IMR-90 (cell line): ENCODE measurements at regions not wholly inside any gene's neighbourhood (a gene's known extent, or its start where the extent isn't known, plus 50 kb on each side); places are given as distances from the start of the nearest gene placed in this dataset.

Experiments used
- ATAC-seq: fragments of 200-7000 bp; cut with Tn5 transposase; 2 replicates; pipeline ENCODE4 v1.9.1; 2020; ENCODE audit warnings: low read depth, mild to moderate bottlenecking, moderate library complexity
- BruUV-seq: library from RNA; stranded (reverse); fragments of 400-500 nt; replicated peaks from 2 replicates; lab custom pipeline; 2021; lab: Mats Ljungman, UMichigan
- CTCF ChIA-PET: fragments of 300-600 bp; formaldehyde crosslinking; extraction: SDS; loops from one replicate; lab custom pipeline; 2021; ENCODE audit warnings: antibody characterized with exemption; lab: Yijun Ruan, JAX
- POLR2A ChIA-PET: fragments of 300-600 bp; sonication (Branson Sonifier 250); formaldehyde crosslinking; loops from one replicate; lab custom pipeline; 2022; ENCODE audit warnings: antibody characterized with exemption; ENCODE audit not compliant: unreplicated experiment; lab: Charles Lee
- DNase-seq: peaks from one replicate; pipeline ENCODE4 v3.0.0; 2013
- H2AFZ ChIP-seq: replicated peaks from 2 replicates; pipeline ENCODE3; 2013; ENCODE audit warnings: low read length, mild to moderate bottlenecking; ENCODE audit not compliant: poor library complexity
- H2AK5ac ChIP-seq: 2 replicates; pipeline ENCODE4 v1.6.1; 2013; ENCODE audit warnings: low read depth, low read length, inconsistent platforms
- H2AK9ac ChIP-seq: replicated peaks from 2 replicates; pipeline ENCODE3; 2013; ENCODE audit warnings: mild to moderate bottlenecking, low read depth, low read length, moderate library complexity; ENCODE audit not compliant: poor library complexity
- H2BK120ac ChIP-seq: 2 replicates; pipeline ENCODE4 v1.6.1; 2013; ENCODE audit warnings: low read depth, low read length, inconsistent platforms
- H2BK15ac ChIP-seq: 3 replicates; pipeline ENCODE4 v1.6.1; 2013; ENCODE audit warnings: low read depth, low read length, inconsistent platforms
- H2BK20ac ChIP-seq: 2 replicates; pipeline ENCODE4 v1.6.1; 2013; ENCODE audit warnings: low read depth, mild to moderate bottlenecking, inconsistent platforms, low read length, moderate library complexity
- H2BK5ac ChIP-seq: 2 replicates; pipeline ENCODE4 v1.6.1; 2013; ENCODE audit warnings: mild to moderate bottlenecking, low read depth, low read length, inconsistent platforms; ENCODE audit not compliant: poor library complexity, severe bottlenecking
- H3K14ac ChIP-seq: replicated peaks from 2 replicates; pipeline ENCODE4 v1.6.1; 2013; ENCODE audit warnings: low read depth, low read length, inconsistent platforms
- H3K18ac ChIP-seq: 2 replicates; pipeline ENCODE4 v1.6.1; 2013; ENCODE audit warnings: low read depth, low read length, control low read depth
- H3K23ac ChIP-seq: 2 replicates; pipeline ENCODE4 v1.6.1; 2013; ENCODE audit warnings: low read depth, low read length, inconsistent platforms
- H3K27ac ChIP-seq: 2 replicates; pipeline ENCODE4 v1.5.1; 2013; ENCODE audit warnings: mild to moderate bottlenecking, control low read depth, low read length; ENCODE audit not compliant: insufficient read depth
- H3K27me3 ChIP-seq: 2 replicates; pipeline ENCODE4 v1.6.1; 2013; ENCODE audit warnings: low read length; ENCODE audit not compliant: control insufficient read depth, insufficient read depth
- H3K36me3 ChIP-seq: 2 replicates; pipeline ENCODE4 v1.6.1; 2013; ENCODE audit warnings: low read length, mixed read lengths; ENCODE audit not compliant: control insufficient read depth, insufficient read depth
- H3K4ac ChIP-seq: 2 replicates; pipeline ENCODE4 v1.6.1; 2013; ENCODE audit warnings: low read depth, low read length, inconsistent platforms
- H3K4me1 ChIP-seq: 2 replicates; pipeline ENCODE4 v1.6.1; 2013; ENCODE audit warnings: low read length, mixed read lengths; ENCODE audit not compliant: control insufficient read depth, insufficient read depth
- H3K4me2 ChIP-seq: 2 replicates; pipeline ENCODE4 v1.6.1; 2013; ENCODE audit warnings: low read depth, mild to moderate bottlenecking, control low read depth, low read length, moderate library complexity
- H3K4me3 ChIP-seq: 2 replicates; pipeline ENCODE4 v1.5.1; 2013; ENCODE audit warnings: low read depth, mild to moderate bottlenecking, control low read depth, low read length, moderate library complexity; ENCODE audit not compliant: insufficient read depth
- H3K56ac ChIP-seq: 2 replicates; pipeline ENCODE4 v1.6.1; 2013; ENCODE audit warnings: low read length, inconsistent platforms; ENCODE audit not compliant: insufficient read depth; ENCODE audit errors: extremely low read depth
- H3K79me1 ChIP-seq, 2 experiments: 2 replicates each; pipeline ENCODE4 v1.6.1; 2013; ENCODE audit warnings: low read length in 2 of 2, inconsistent platforms in 1 of 2, low read depth in 1 of 2
- H3K9ac ChIP-seq: 2 replicates; pipeline ENCODE4 v1.6.1; 2013; ENCODE audit warnings: low read depth, low read length, control low read depth
- H3K9me1 ChIP-seq: 2 replicates; pipeline ENCODE4 v1.6.1; 2013; ENCODE audit warnings: low read length, inconsistent platforms; ENCODE audit not compliant: insufficient read depth
- H3K9me3 ChIP-seq: 2 replicates; pipeline ENCODE4 v1.6.1; 2013; ENCODE audit warnings: low read length; ENCODE audit not compliant: control insufficient read depth, insufficient read depth
- H4K20me1 ChIP-seq: 2 replicates; pipeline ENCODE4 v1.6.1; 2013; ENCODE audit warnings: low read length, inconsistent platforms; ENCODE audit not compliant: insufficient read depth
- H4K5ac ChIP-seq: 2 replicates; pipeline ENCODE4 v1.6.1; 2013; ENCODE audit warnings: mild to moderate bottlenecking, low read depth, low read length, control low read depth
- H4K8ac ChIP-seq, 2 experiments: 2 replicates each; pipeline ENCODE4 v1.6.1; 2013; ENCODE audit warnings: low read depth in 2 of 2, low read length in 2 of 2, control low read depth in 1 of 2, inconsistent platforms in 1 of 2
- H4K91ac ChIP-seq: 2 replicates; pipeline ENCODE4 v1.6.1; 2013; ENCODE audit warnings: low read depth, low read length, inconsistent platforms; ENCODE audit not compliant: insufficient read depth
- BHLHE40 ChIP-seq: fragments of 150-350 bp; IDR thresholded peaks from 2 replicates; pipeline ENCODE4 v1.6.1; 2016; ENCODE audit warnings: mild to moderate bottlenecking, low read depth, low read length
- CEBPB ChIP-seq: IDR thresholded peaks from 2 replicates; pipeline ENCODE4 v1.6.1; 2012; ENCODE audit warnings: low read depth, low read length, improper control_type of control experiment
- MAFK ChIP-seq: IDR thresholded peaks from 2 replicates; pipeline ENCODE4 v1.6.1; 2012; ENCODE audit warnings: low read depth, low read length, improper control_type of control experiment
- MAZ ChIP-seq: IDR thresholded peaks from 2 replicates; pipeline ENCODE4 v1.6.1; 2012; ENCODE audit warnings: low read depth, mild to moderate bottlenecking, low read length, improper control_type of control experiment, moderate library complexity, borderline replicate concordance
- MXI1 ChIP-seq: IDR thresholded peaks from 2 replicates; pipeline ENCODE4 v1.6.1; 2012; ENCODE audit warnings: low read depth, mild to moderate bottlenecking, low read length, moderate library complexity, borderline replicate concordance
- POLR2A ChIP-seq: IDR thresholded peaks from 2 replicates; pipeline ENCODE4 v1.6.1; 2012; ENCODE audit warnings: mild to moderate bottlenecking, low read depth, low read length
- RAD21 ChIP-seq: IDR thresholded peaks from 2 replicates; pipeline ENCODE4 v1.6.1; 2012; ENCODE audit warnings: low read length, improper control_type of control experiment
- RCOR1 ChIP-seq: IDR thresholded peaks from 2 replicates; pipeline ENCODE4 v1.6.1; 2012; ENCODE audit warnings: mild to moderate bottlenecking, low read length, improper control_type of control experiment; ENCODE audit not compliant: insufficient replicate concordance
- RFX5 ChIP-seq: IDR thresholded peaks from 2 replicates; pipeline ENCODE4 v1.8.0; 2012; ENCODE audit warnings: low read depth, mild to moderate bottlenecking, low read length, moderate library complexity
- SMC3 ChIP-seq: fragments of 150-350 bp; IDR thresholded peaks from 2 replicates; pipeline ENCODE4 v1.6.1; 2016; ENCODE audit warnings: low read depth, mild to moderate bottlenecking, antibody characterized with exemption, low read length, moderate library complexity
- dilution Hi-C: fragments of 300-500 bp; cut with HindIII; formaldehyde crosslinking; loops from one replicate; pipeline ENCODE4 v1.14.3; 2018; ENCODE audit warnings: low sequenced_read_pairs; ENCODE audit not compliant: unreplicated experiment
- in situ Hi-C: fragments of 300-500 bp; cut with MboI; formaldehyde crosslinking; loops from 3 replicates; pipeline ENCODE4 v1.14.3; 2019; ENCODE audit warnings: low sequenced_read_pairs, inconsistent platforms, mixed read lengths
- intact Hi-C: fragments of 100-400 bp; cut with micrococcal nuclease; formaldehyde crosslinking; loops from 2 replicates; pipeline ENCODE4 v1.10.0; 2022
- TF ChIP-seq, protein P1 (sequence below): fragments of 150-350 bp; IDR thresholded peaks from 2 replicates; pipeline ENCODE4 v1.6.1; 2016; ENCODE audit warnings: low read depth, mild to moderate bottlenecking, low read length, moderate library complexity, borderline replicate concordance
- TF ChIP-seq, protein P2 (sequence below): fragments of 150-350 bp; IDR thresholded peaks from 2 replicates; pipeline ENCODE4 v1.6.1; 2017; ENCODE audit warnings: mild to moderate bottlenecking, antibody characterized with exemption, low read length, low read depth

DNA sequence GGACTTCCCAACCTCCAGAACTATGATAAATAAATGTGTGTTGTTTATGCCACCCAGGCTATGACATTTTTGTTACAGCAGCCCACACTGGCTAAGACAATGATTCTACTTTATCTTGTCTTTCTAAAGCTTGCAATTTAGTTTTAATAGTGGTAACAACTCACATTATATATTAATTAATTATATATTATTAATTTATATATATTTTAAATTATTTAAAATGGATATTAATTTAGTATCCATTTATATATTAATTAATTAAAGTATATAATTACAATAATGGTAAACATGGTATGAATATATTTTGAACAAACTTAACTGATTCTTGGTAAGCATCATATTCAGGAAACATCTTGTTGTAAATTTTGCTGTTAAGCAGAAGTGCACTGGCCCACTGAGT, 863.9 kb downstream of the MCTP2 start:
- no peaks in the 10 kb centered on the region for H3K27me3 ChIP-seq
- H2BK120ac ChIP-seq = no peak overlapping the region
- dilution Hi-C loops = no loop called here
- no peaks in the 10 kb centered on the region for H4K20me1 ChIP-seq
- H3K4me2 ChIP-seq = no peak overlapping the region
- H4K91ac ChIP-seq = no peak overlapping the region
- no peak overlapping the region for H2BK5ac ChIP-seq
- no peak overlapping the region for H2AK5ac ChIP-seq
- no peak for DNase-seq
- no peak overlapping the region for H2BK20ac ChIP-seq
- H3K4me3 ChIP-seq = no peak overlapping the region
- CTCF ChIA-PET = no interaction called here
- H3K18ac ChIP-seq = no peak overlapping the region
- no peak overlapping the region for H3K14ac ChIP-seq
- H2BK15ac ChIP-seq = no peak overlapping the region
- no peak overlapping the region for H3K56ac ChIP-seq
- H3K9me3 ChIP-seq = no peaks in the 10 kb centered on the region
- H3K4ac ChIP-seq = no peak overlapping the region
- in situ Hi-C loops = no loop called here
- H4K8ac ChIP-seq = no peak overlapping the region
- intact Hi-C loops = no loop called here
- no peak overlapping the region for H3K9ac ChIP-seq
- no TSS peak for BruUV-seq
- H3K79me1 ChIP-seq = no peaks in the 10 kb centered on the region
- no peak overlapping the region for H4K5ac ChIP-seq
- ATAC-seq = no peak
- H2AK9ac ChIP-seq = no peak overlapping the region
- TF ChIP-seq BHLHE40 (no peak), SMC3 (no peak), POLR2A (no peak), RAD21 (no peak), RFX5 (no peak), MAZ (no peak), CEBPB (no peak), RCOR1 (no peak), MAFK (no peak), MXI1 (no peak)
- TF ChIP-seq, protein P1, sequence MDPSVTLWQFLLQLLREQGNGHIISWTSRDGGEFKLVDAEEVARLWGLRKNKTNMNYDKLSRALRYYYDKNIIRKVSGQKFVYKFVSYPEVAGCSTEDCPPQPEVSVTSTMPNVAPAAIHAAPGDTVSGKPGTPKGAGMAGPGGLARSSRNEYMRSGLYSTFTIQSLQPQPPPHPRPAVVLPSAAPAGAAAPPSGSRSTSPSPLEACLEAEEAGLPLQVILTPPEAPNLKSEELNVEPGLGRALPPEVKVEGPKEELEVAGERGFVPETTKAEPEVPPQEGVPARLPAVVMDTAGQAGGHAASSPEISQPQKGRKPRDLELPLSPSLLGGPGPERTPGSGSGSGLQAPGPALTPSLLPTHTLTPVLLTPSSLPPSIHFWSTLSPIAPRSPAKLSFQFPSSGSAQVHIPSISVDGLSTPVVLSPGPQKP = no peak
- TF ChIP-seq, protein P2, sequence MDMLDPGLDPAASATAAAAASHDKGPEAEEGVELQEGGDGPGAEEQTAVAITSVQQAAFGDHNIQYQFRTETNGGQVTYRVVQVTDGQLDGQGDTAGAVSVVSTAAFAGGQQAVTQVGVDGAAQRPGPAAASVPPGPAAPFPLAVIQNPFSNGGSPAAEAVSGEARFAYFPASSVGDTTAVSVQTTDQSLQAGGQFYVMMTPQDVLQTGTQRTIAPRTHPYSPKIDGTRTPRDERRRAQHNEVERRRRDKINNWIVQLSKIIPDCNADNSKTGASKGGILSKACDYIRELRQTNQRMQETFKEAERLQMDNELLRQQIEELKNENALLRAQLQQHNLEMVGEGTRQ = no peak
- H3K9me1 ChIP-seq = no peaks in the 10 kb centered on the region
- H3K27ac ChIP-seq = no peak overlapping the region
- H3K23ac ChIP-seq = no peak overlapping the region
- H2AFZ ChIP-seq = no peak overlapping the region
- no peaks in the 10 kb centered on the region for H3K4me1 ChIP-seq
- H3K36me3 ChIP-seq = no peaks in the 10 kb centered on the region
- POLR2A ChIA-PET = no interaction called here
